Activated CD4-positive, alpha-beta T cell treated with anti-CD3 and anti-CD28 coated beads, Interleukin-2, amount 50 U/mL, for 48 hours (primary cell): ENCODE measurements at regions not wholly inside any gene's neighbourhood (a gene's known extent, or its start where the extent isn't known, plus 50 kb on each side); places are given as distances from the start of the nearest gene placed in this dataset.

Source experiments
- DNase-seq, 2 experiments: peaks; one replicate each; pipeline ENCODE4 v3.0.0-alpha.2; 2020

DNA sequence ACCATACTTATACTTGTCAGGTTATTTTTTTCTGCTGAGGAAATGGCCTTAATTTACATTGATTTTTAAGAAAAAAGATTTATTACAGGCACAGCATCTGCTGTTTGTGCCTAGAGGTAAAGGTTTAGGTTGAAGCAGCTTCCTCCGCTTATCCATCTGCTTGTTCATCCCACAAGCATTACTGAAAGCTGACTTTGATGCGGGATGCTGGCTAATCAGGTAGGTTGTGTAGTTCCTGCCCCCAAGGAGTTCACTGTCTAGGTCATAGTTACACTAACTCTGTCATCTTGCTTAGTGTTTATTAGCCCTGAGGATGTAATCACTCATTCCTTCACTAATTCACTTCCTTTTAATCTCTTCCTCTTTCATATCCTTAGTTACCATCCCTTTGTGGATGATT lies 377.7 kb upstream of the KAZN start:
- no peak for DNase-seq

- DNase-seq: no peak
Observed at GRCh38 chr1:14222086-14222485, 376.4 kb upstream of the KAZN start.

DNA sequence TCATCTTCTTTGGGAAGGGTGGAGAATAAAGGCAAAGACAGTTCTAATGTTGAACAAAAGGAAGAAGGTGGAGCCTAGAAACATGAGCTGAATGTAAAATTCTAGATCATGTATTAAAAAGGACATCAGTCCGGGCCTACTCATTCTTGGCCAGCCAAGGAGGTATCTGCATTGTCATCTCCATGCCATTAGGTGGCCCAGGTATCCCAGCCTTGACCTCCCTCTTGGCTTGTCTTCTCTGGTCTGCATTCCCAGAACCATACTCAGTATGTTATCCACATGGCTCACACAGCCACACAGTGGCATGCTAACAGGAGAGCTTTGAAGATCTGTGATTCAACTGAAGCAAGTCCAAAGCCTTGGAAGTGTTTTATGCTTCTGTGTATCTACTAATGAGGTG lies 369.8 kb upstream of the KAZN start:
- DNase-seq: no peak

- no peak for DNase-seq
Observed at GRCh38 chr1:14233510-14233909, 365.0 kb upstream of the KAZN start.

DNA sequence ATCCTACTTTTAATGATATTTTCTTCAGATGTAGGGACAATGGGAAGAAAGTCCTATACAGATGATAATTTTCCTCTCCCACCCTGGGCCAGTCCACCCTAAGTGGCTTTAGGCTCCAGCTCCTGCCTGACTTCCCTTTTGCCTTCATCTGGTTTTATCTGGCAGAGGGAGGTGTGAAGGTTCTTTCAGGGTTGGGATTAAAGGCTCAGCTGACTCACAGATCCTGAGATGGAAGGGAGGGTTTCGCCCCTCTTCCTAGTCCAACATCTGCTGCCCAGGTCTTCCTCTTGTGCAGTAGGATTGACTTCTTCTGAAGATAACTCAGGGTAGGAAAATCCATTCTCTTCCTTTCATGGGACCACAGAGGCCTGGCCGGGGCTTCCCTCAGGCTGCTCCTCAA lies 362.4 kb upstream of the KAZN start:
- DNase-seq: no peak

- no peak for DNase-seq
Observed at GRCh38 chr1:14238472-14239307, 359.8 kb upstream of the KAZN start.

- DNase-seq: no peak
Observed at GRCh38 chr1:14240265-14240664, 358.2 kb upstream of the KAZN start.

- DNase-seq: no peak
Observed at GRCh38 chr1:14242123-14242522, 356.4 kb upstream of the KAZN start.

DNA sequence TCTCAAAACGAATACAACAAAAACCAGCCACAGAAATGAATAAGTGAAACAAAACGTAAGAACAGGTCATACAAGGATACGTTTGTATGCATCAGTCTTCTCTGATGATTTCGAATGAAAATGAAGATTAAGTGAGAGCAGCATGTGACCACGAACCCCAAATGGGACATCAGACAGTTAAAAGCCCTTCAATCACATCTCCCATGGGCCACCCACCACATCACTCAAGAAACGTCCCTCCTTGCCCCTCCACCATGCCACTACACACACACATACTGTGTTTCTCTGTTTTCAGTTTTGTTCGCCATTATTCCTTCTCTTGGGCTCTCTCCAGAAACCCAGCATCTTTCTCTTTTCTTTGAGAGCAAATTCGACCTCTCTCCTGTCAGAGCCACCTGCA lies 355.6 kb upstream of the KAZN start:
- DNase-seq: no peak

- no peak for DNase-seq
Observed at GRCh38 chr1:14245954-14246353, 352.5 kb upstream of the KAZN start.

GRCh38 chr1:14246471-14246870 lies 352.0 kb upstream of the KAZN start:
- DNase-seq: no peak

DNA sequence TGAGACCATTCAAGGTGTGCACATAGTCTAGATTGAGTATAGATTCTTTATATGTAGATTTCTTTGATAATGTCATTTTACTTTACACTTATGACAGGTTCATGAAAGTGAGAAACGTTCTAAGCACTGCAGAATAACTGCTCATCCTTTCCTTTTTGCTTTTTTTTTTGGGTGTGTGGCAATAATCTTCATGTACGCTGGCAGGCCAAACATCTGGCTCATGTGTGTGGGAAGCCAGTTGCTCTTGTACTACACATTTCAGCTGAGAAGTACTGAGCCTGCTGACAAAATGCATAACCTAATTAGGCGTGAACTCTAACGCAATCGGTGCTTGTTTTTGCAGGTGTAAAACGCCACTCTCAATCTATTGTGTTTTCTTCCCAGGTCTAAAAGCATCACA lies 350.8 kb upstream of the KAZN start:
- no peak for DNase-seq

DNA sequence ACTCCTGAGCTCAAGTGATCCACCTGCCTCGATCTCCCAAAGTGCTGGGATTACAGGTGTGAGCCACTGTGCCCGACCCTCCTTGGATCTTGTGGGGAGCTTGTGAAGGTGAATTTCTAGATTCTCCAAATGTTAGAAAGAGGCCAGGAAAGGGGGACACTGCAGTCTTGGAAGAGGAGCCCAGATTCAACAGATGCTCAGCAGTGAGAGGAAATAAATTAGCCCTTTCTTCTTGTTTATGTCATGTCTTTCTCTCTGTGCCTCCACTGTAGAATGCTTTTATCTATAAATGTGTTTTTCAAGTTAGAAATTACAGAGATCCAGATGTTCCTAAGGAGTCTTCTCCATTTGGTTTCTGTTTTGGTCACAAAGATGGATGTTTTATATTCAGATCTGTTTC lies 346.6 kb upstream of the KAZN start:
- no peak for DNase-seq

DNA sequence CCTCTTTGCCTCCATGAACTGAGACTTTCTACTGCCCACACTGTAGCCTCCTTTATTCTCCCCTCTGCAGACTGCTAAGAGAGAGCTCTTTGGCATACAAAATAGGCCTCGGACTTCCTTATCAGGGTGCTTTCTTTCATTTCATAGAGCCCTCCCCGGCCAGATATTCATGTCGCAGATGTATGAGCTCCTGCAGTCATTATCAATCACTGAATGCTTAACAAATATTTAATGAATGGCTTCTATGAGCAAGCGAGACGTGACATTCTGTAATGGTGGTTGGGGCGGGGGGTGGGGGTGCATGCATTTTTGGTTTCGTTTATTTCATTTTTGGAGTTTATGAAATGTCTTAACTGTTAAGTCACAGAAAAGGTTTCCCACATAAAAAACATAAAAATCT lies 344.8 kb upstream of the KAZN start:
- no peak for DNase-seq

- DNase-seq: no peak
Observed at GRCh38 chr1:14254251-14254650, 344.2 kb upstream of the KAZN start.

- DNase-seq: no peak
Observed at GRCh38 chr1:14255233-14255632, 343.3 kb upstream of the KAZN start.

DNA sequence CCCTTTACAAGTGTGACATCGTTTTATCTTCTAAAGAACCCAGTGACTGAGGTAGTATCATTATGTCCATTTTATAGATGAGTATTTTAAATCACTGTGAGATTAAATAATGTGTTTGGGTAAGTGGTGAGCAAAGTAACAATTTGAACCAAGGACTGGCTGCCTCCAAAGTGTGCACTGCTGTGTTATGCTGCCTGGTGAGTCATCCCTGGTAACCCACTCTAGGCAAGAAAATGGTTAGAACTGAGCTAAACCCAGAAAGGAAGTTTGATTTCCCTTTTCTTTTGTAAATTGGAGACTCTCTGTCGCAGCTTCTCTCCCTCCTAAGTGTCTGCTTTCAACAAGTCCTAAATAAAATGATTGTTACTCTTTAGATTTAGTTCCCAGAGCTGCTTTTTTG lies 342.8 kb upstream of the KAZN start:
- DNase-seq: no peak

DNA sequence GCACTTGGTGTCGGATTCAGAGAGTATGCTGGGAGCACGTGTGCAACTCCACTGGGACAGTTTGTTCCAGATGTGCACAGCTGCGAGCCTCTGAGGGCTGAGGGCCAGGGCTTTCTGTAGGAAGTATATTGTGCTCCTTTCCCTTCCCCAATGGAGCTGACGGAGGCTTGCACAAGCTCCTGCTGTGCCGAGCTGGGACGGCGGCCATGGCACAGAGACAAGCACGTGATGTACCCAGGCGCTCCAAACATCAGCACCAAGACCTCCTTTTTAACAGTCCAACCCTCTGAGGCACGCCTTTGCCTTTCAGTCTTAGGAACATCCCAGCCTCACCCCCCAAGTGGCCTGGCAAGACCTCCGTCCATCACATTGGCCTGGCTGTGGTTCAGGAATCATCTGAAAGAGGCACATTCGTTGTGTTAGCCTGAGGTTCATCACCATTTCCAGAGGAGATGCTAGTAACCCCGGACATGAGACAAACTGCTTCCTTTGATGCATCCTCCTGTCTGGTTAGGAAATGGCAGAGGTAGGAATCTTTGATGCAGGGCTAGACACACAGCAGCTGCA lies 339.2 kb upstream of the KAZN start:
- DNase-seq: no peak

DNA sequence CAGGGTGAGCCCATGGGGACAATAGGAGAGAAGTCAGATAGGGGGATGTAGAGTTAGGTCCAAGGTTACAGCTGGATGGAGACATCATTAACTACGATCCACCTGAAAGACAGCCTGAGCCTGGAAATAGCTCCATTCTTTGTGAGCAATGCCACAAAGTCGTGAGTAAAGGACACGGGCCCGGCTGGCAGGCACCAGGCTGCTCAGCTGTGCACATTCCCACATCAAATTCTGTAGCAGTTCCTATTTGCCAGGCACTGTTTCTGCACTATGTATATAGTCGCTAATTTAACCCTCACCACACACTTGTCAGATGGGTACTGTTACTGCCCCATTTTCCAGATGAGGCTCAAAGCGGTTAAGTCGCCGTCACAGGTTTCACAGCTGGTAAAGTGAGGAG lies 338.0 kb upstream of the KAZN start:
- DNase-seq: no peak

DNA sequence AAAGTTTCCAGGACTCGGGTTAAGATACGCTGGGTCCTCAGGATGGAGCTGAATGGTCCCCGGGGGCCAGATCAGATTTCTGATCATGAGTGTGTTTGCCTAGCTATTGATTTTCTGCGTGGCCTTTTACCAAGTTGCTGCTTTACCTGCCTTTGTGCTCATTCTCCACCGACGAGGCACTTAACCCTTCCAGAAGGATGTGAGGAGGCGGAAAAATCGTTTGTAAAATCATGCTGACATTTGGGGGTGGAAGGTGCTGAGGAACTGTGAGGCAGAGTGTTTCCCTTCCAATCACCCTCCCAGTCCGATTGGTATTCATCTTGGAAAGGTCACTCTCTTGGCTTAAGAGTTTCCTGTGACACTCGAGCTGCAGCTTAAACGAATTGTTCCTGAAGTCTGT lies 337.1 kb upstream of the KAZN start:
- DNase-seq: no peak

- DNase-seq: no peak
Observed at GRCh38 chr1:14262637-14263036, 335.8 kb upstream of the KAZN start.

- DNase-seq: no peak
Observed at GRCh38 chr1:14263225-14263624, 335.3 kb upstream of the KAZN start.

- DNase-seq: no peak
Observed at GRCh38 chr1:14263671-14264070, 334.8 kb upstream of the KAZN start.

GRCh38 chr1:14265495-14265894 lies 333.0 kb upstream of the KAZN start:
- DNase-seq: no peak

DNA sequence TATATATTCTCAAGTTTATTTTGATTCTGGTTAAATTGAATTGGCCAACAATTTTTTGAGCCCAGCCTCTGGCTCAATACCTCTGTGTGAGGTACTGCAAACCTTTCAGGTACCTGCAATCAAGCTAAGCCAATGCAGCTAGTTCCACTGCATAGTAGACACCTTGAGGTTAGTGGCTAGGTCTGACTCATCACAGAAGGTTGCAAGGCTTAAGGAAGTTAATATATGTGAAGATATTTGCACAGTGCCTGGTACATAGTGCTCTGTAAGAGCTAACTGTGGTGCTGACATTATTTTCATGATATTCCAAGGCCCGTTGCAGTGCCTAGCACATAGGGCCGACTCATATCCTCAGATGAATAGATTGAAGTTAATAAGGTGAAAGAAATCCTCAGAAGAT lies 330.5 kb upstream of the KAZN start:
- no peak for DNase-seq
